IPS-NIHi11 (cell line): ENCODE measurements at regions not wholly inside any gene's neighbourhood (a gene's known extent, or its start where the extent isn't known, plus 50 kb on each side); places are given as distances from the start of the nearest gene placed in this dataset.

Experiments
- DNase-seq: peaks from one replicate; pipeline ENCODE4 v3.0.0; 2012; ENCODE audit warnings: mixed read lengths, low spot score

DNA sequence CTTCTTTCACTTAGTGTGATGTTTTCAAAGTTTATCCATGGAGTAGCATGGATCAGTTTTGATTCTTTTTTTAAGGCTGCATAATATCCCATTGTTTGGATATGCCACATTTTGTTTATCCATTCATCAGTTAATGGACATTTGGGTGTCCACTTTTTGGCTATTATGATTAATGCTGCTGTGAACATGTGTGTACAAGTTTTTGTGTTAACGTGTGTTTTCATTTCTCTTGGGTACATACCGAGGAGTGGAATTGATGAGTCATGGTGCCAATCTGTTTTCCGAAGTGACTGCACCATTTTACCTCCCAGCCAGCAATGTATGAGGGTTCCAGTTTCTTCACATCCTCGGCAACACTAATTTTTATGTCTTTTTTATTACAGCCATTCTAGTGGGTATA lies 78.4 kb upstream of the CCDC28A start:
- DNase-seq = no peak

DNA sequence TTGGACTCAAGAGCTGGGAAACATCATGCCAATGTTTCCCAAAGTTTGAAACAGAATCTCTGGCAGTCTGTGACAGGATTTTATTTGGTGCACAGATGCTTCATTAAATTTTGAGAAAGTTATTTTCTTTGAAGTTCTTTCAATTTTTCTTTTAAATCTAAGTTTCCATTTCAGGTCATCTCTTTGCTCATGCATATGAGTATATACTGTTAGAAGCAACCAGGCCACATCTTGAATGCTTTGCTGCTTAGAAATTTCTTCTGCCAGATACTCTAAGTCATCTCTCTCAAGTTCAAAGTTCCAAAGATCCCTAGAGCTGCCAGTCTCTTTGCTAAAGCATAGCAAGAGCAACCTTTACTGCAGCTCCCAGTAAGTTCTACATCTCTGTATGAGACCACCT lies 59.1 kb upstream of the CCDC28A start:
- no peak for DNase-seq

DNA sequence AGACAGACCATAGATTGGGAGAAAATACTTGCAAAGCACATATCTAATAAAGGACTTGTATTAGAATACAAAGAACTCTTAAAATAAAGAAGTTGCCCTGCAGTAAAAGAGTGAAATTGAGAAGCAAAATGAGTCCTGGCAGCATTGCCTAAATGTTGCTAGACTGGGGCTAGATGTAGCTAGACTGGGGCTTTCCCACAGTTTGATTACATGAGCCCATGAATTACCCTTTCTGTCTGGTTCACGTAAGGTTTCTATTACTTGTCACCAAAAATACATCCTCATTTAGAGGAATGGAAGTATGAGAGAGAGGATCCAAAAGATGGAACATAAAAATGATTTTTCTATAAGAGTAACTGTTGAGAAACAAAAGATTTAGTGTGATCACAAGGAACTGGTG lies 57.6 kb upstream of the CCDC28A start:
- no peak for DNase-seq

DNA sequence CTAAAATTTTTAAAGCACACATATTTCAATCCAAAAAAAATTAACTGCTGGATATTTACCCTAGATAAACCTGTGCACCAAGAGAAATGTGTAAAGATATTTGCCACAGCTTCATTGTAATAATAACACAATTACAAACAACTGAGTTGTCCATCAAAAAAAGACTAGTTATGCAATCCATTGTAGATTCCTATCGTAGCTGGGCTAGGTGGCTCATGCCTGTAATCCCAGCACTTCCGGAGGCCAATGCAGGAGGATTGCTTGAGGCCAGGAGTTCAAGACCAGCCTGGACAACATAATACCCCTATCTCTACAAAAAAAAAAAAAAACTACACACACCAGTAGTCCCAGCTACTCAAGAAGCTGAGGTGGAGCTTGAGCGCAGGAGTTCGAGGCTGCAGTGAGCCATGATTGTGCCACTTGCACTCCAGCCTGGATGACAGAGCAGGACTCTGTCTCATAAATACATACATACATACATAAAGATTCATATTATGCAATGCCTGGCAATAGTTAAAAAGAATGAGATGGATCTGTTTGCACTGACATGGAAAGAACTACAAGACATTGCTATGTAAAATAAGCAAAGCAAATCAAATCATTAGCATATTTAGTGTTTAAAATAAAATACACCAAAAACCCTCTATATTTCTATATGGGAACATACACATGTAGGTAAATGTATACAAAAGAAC lies 56.5 kb upstream of the CCDC28A start:
- no peak for DNase-seq

DNA sequence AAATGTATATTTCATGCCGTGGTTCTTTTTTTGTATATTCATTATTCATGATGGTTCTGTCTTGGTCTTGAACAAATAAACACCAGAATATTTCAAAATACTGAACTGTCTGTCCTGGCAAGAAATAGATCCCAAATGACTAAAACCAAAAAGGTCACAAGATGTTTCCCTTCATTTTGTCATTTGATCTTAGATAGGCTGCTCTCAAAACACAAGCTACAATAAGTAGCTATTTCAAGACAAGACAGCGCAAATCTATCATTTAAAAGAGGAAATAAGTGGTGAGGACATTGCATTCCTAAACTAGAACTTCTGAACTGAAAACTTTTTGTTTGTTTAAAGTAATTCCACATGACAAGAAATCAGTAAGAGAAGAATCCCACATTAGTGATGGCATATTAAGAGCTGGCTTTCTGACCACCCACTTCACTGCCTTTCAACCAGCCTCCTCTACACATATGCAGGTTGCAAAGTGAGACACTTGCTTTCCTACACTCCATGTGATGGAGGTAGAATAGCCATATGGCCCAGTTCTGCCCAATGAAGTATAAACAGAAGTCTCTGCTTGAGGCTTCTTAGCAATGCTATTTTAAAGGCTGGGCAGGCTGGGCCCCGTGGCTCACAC lies 54.4 kb upstream of the CCDC28A start:
- DNase-seq = no peak

DNA sequence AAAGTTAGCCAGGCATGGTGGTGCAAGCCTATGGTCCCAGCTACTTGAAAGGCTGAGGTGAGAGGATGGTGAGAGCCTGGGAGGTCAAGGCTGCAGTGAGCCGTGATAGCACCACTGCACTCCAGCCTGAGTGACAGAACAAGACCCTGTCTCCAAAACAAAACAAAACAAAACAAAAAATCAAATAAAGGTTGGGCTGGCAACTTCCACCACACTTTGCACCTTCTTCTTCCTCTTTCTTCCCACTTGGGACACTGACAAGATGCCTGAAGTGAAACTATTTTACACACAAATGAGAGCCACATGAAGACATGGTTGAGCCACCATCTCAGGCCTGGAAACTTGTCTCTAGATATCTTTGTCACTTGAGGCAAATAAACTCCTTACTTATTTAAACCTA lies 53.8 kb upstream of the CCDC28A start:
- DNase-seq = no peak

DNA sequence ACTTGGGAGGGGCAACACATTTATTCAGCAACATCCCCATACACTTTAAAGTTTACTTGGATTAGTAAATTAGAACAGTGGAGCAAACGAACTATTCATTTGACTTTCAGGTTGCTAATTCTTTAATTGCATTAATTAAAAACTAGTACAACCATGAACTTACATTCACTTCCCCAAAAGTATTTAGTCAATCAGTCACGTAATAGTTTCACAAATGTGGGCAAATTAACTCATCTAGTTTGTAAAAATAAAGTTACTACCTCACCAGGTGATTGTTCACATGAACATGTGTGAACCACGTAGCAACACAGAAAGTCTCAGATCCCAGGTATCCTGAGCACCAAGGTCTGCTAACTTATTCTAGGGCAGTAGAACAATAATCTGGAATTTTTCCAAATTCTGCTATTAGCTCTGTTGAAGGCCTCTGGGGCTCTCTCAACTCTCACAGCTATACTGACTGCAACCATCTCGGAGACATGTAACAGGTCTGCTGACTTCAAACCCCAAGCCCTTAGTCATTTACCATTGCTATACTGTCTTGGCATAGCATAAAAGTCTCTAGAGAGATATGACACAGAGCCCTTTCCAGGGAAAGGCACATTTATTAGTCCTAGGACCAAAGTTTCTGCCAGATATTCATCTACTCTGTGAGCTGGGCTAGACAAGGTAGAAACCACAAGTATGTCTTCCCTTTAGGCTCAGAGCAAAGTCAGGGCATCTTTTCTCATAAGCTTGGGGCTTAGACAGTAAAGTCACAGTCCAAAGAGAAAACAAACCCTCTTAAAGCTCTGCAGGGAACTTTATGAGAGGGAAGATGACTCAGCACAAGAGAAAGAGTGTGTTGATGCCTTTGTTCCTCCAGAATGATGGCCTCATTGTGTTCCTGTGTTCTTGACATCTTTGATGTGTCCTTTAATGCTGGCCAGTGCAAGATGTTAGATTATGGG lies 50.9 kb upstream of the CCDC28A start:
- DNase-seq = no peak
